HCT116 (cell line): ENCODE measurements at regions not wholly inside any gene's neighbourhood (a gene's known extent, or its start where the extent isn't known, plus 50 kb on each side); places are given as distances from the start of the nearest gene placed in this dataset.

Source experiments
- ATAC-seq: fragments of 200-7000 bp; cut with Tn5 transposase; 2 replicates; pipeline ENCODE4 v1.9.1; 2020; ENCODE audit warnings: mild to moderate bottlenecking, moderate library complexity
- BruUV-seq: library from RNA; stranded (reverse); fragments of 400-500 nt; replicated peaks from 2 replicates; lab custom pipeline; 2021; lab: Mats Ljungman, UMichigan
- CTCF ChIA-PET: fragments of 300-600 bp; sonication (Branson Sonifier 250); formaldehyde crosslinking; loops from one replicate; lab custom pipeline; 2021; ENCODE audit warnings: antibody characterized with exemption; lab: Charles Lee
- POLR2A ChIA-PET: fragments of 300-600, 350-600 bp; sonication (Branson Sonifier 250); formaldehyde crosslinking; loops from one replicate; lab custom pipeline; 2021; ENCODE audit warnings: antibody characterized with exemption; lab: Charles Lee
- RAD21 ChIA-PET, 2 experiments: fragments of 300-600 bp; sonication (Branson Sonifier 250); formaldehyde crosslinking; loops; one replicate each; lab custom pipeline; 2023; ENCODE audit warnings: low total read pairs in 2 of 2; ENCODE audit not compliant: uncharacterized antibody in 2 of 2, unreplicated experiment in 2 of 2, low non-redundant PET in 1 of 2; lab: Charles Lee
- DNase-seq: peaks from one replicate; pipeline ENCODE4 v3.0.0-alpha.2; 2010; ENCODE audit warnings: low read depth, low spot score
- H2AFZ ChIP-seq: fragments of 200-600 bp; shearing (Covaris generic), sonication (generic); 2 replicates; pipeline ENCODE4 v1.6.1; 2017; ENCODE audit warnings: low read depth, mixed run types, mixed read lengths, antibody characterized with exemption, low read length; ENCODE audit not compliant: poor library complexity, severe bottlenecking
- H3K27ac ChIP-seq: 2 replicates; pipeline ENCODE4 v1.5.1; 2012; ENCODE audit warnings: low read depth, low read length
- H3K27me3 ChIP-seq: fragments of 200-600 bp; sonication (generic); 2 replicates; pipeline ENCODE4 v1.6.1; 2016; ENCODE audit warnings: mixed run types, low read length, mixed read lengths; ENCODE audit not compliant: insufficient read depth
- H3K36me3 ChIP-seq, 2 experiments: fragments of 200-500 bp in 1 of 2; fragments of 200-600 bp in 1 of 2; sonication (Bioruptor generic) in 1 of 2; sonication (generic) in 1 of 2; 2 replicates each; pipeline versions ENCODE4 v1.5.1 to v1.6.1; 2014 to 2016; ENCODE audit warnings: low read length in 2 of 2, inconsistent platforms in 1 of 2, mixed read lengths in 1 of 2, mixed run types in 1 of 2; ENCODE audit not compliant: insufficient read depth in 2 of 2, control insufficient read depth in 1 of 2
- H3K4me1 ChIP-seq, 2 experiments: fragments of 200-600 bp in 1 of 2; sonication (generic) in 1 of 2; 2 replicates each; pipeline versions ENCODE4 v1.5.1 to v1.6.1; 2012 to 2017; ENCODE audit warnings: low read length in 2 of 2, inconsistent platforms in 1 of 2, mild to moderate bottlenecking in 1 of 2, mixed read lengths in 1 of 2, mixed run types in 1 of 2, moderate library complexity in 1 of 2; ENCODE audit not compliant: insufficient read depth in 2 of 2, control insufficient read depth in 1 of 2
- H3K4me2 ChIP-seq: fragments of 200-600 bp; sonication (generic); 2 replicates; pipeline ENCODE4 v1.6.1; 2017; ENCODE audit warnings: mixed run types, low read length, mixed read lengths
- H3K4me3 ChIP-seq, 2 experiments: fragments of 200-600 bp in 1 of 2; sonication (generic) in 1 of 2; replicated peaks in 1 of 2; 2 replicates each; pipeline ENCODE4 v1.5.1; 2011 to 2016; ENCODE audit warnings: low read length in 2 of 2, control low read depth in 1 of 2, low read depth in 1 of 2, mild to moderate bottlenecking in 1 of 2, mixed read lengths in 1 of 2, mixed run types in 1 of 2
- H3K79me2 ChIP-seq: fragments of 200-600 bp; sonication (generic); 2 replicates; pipeline ENCODE4 v1.6.1; 2017; ENCODE audit warnings: mild to moderate bottlenecking, mixed run types, low read length, moderate library complexity, mixed read lengths; ENCODE audit not compliant: insufficient read depth
- H3K9ac ChIP-seq: fragments of 200-600 bp; sonication (generic); 2 replicates; pipeline ENCODE4 v1.6.1; 2016; ENCODE audit warnings: low read length, mixed read lengths
- H3K9me2 ChIP-seq: fragments of 200-600 bp; sonication (generic), shearing (Covaris generic); 2 replicates; pipeline ENCODE4 v1.6.1; 2017; ENCODE audit warnings: mixed run types, mild to moderate bottlenecking, moderate library complexity; ENCODE audit not compliant: insufficient read depth
- H3K9me3 ChIP-seq, 2 experiments: fragments of 200-500 bp in 1 of 2; fragments of 200-600 bp in 1 of 2; sonication (Bioruptor generic) in 1 of 2; sonication (generic) in 1 of 2; 2 replicates each; pipeline ENCODE4 v1.6.1; 2014 to 2017; ENCODE audit warnings: low read length in 2 of 2, mixed read lengths in 2 of 2, inconsistent platforms in 1 of 2, low read depth in 1 of 2, mild to moderate bottlenecking in 1 of 2, mixed run types in 1 of 2, moderate library complexity in 1 of 2; ENCODE audit not compliant: control insufficient read depth in 1 of 2, insufficient read depth in 1 of 2
- H4K20me1 ChIP-seq: fragments of 200-600 bp; sonication (generic), shearing (Covaris generic); 2 replicates; pipeline ENCODE4 v1.6.1; 2017; ENCODE audit warnings: mixed run types, mild to moderate bottlenecking, moderate library complexity; ENCODE audit not compliant: insufficient read depth
- CBX3 ChIP-seq: IDR thresholded peaks from 2 replicates; pipeline ENCODE4 v1.6.1; 2012; ENCODE audit warnings: low read depth
- CEBPB ChIP-seq: IDR thresholded peaks from 2 replicates; pipeline ENCODE4 v1.6.1; 2012; ENCODE audit warnings: low read depth
- EGR1 ChIP-seq: IDR thresholded peaks from 2 replicates; pipeline ENCODE4 v1.6.1; 2012; ENCODE audit warnings: low read depth
- EZH2 ChIP-seq: fragments of 200-600 bp; sonication (generic); IDR thresholded peaks from 2 replicates; pipeline ENCODE4 v1.6.1; 2017; ENCODE audit warnings: antibody characterized with exemption, mixed run types
- POLR2A ChIP-seq: IDR thresholded peaks from 2 replicates; pipeline ENCODE4 v1.7.0; 2011; ENCODE audit warnings: borderline replicate concordance; ENCODE audit not compliant: insufficient read depth, insufficient read length; ENCODE audit errors: extremely low read depth
- POLR2AphosphoS5 ChIP-seq: IDR thresholded peaks from 2 replicates; pipeline ENCODE4 v1.6.1; 2011; ENCODE audit warnings: mild to moderate bottlenecking, low read depth, low read length, moderate library complexity
- RAD21 ChIP-seq: IDR thresholded peaks from 2 replicates; pipeline ENCODE4 v1.6.1; 2012; ENCODE audit warnings: low read depth, mild to moderate bottlenecking
- SP1 ChIP-seq: IDR thresholded peaks from 2 replicates; pipeline ENCODE4 v1.6.1; 2012; ENCODE audit warnings: low read depth
- SRF ChIP-seq: IDR thresholded peaks from 2 replicates; pipeline ENCODE4 v1.6.1; 2012; ENCODE audit warnings: low read depth
- YY1 ChIP-seq: IDR thresholded peaks from 2 replicates; pipeline ENCODE4 v1.6.1; 2011; ENCODE audit warnings: low read length, low read depth, moderate library complexity, mild to moderate bottlenecking; ENCODE audit not compliant: insufficient replicate concordance; ENCODE audit errors: extremely low read depth
- ZNF274 ChIP-seq: fragments of 200-500 bp; sonication (Bioruptor generic); IDR thresholded peaks from 2 replicates; pipeline ENCODE4 v1.6.1; 2014; ENCODE audit warnings: mild to moderate bottlenecking, low read depth, low read length, inconsistent platforms
- intact Hi-C: fragments of 100-400 bp; cut with micrococcal nuclease; formaldehyde crosslinking; loops from 2 replicates; pipeline ENCODE4 v1.10.0; 2022
- TF ChIP-seq, protein P1 (sequence below): IDR thresholded peaks from 2 replicates; pipeline ENCODE4 v1.6.1; 2012; ENCODE audit warnings: low read depth
- TF ChIP-seq, protein P2 (sequence below), 3 experiments: fragments of 200-600 bp in 1 of 3; sonication (generic) in 1 of 3; IDR thresholded peaks in 2 of 3; conservative IDR thresholded peaks in 1 of 3; 2 replicates each; pipeline ENCODE4 v1.5.1; 2012 to 2017; ENCODE audit warnings: low read depth in 2 of 3, low read length in 2 of 3, antibody characterized with exemption in 1 of 3, borderline replicate concordance in 1 of 3, control low read depth in 1 of 3, mild to moderate bottlenecking in 1 of 3, mixed read lengths in 1 of 3, mixed run types in 1 of 3, moderate library complexity in 1 of 3; ENCODE audit not compliant: insufficient read depth in 1 of 3
- TF ChIP-seq, protein P3 (sequence below): IDR thresholded peaks from 2 replicates; pipeline ENCODE4 v1.6.1; 2012
- TF ChIP-seq, protein P4 (sequence below): IDR thresholded peaks from 2 replicates; pipeline ENCODE4 v1.6.1; 2011; ENCODE audit warnings: mild to moderate bottlenecking, low read length, moderate library complexity; ENCODE audit not compliant: insufficient replicate concordance; ENCODE audit errors: extremely low read depth

DNA sequence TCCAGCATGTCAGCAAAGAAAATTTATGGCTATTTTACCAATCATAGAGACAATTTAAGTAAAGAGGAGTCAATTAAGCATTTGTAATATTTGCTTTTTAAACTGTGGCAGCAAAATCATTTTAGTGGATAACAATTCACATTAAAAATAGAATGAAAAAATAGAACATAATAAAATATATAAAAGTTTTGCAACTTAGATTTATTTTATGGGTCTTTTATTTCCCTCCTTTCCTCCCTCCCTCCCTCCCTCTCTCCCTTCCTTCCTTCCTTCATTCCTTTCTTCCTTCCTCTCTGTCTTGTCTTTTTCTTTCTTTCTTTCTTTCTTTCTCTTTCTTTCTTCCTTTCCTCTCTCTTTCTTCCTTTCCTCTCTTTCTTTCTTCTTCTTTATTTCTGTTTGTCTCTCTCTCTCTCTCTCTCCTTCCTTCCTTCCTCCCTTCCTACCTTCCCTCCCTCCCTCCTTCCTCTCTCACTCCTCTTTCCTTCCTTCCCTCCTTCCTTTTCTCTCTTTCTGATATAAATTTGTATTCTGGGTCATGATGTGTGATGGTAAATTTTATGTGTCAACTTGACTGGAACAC, 610.9 kb upstream of the CITED2 start:
- ChIA-PET RAD21 (no interaction called here), CTCF (no interaction called here), POLR2A (no interaction called here)
- intact Hi-C loops, result no loop called here
- Histone ChIP-seq H3K36me3 (no peaks in the 10 kb centered on the region), H3K9ac (no peak overlapping the region), H3K4me2 (no peak overlapping the region), H3K4me1 (peaks cover 6 to 14% of the 10 kb centered on the region in 2 experiments; a peak in 3 of 4 replicates), H3K79me2 (no peaks in the 10 kb centered on the region), H4K20me1 (no peaks in the 10 kb centered on the region), H3K27me3 (no peaks in the 10 kb centered on the region), H3K27ac (no peak overlapping the region), H3K4me3 (no peak overlapping the region), H2AFZ (no peak overlapping the region), H3K9me3 (no peaks in the 10 kb centered on the region), H3K9me2 (0 out of 2 replicates have a peak, but pooled peaks cover 2% of the 10 kb centered on the region)
- BruUV-seq, result no TSS peak
- DNase-seq (no peak), ATAC-seq (no peak)
- TF ChIP-seq RAD21, result no peak
- no peak for TF ChIP-seq SRF
- TF ChIP-seq, protein P1, sequence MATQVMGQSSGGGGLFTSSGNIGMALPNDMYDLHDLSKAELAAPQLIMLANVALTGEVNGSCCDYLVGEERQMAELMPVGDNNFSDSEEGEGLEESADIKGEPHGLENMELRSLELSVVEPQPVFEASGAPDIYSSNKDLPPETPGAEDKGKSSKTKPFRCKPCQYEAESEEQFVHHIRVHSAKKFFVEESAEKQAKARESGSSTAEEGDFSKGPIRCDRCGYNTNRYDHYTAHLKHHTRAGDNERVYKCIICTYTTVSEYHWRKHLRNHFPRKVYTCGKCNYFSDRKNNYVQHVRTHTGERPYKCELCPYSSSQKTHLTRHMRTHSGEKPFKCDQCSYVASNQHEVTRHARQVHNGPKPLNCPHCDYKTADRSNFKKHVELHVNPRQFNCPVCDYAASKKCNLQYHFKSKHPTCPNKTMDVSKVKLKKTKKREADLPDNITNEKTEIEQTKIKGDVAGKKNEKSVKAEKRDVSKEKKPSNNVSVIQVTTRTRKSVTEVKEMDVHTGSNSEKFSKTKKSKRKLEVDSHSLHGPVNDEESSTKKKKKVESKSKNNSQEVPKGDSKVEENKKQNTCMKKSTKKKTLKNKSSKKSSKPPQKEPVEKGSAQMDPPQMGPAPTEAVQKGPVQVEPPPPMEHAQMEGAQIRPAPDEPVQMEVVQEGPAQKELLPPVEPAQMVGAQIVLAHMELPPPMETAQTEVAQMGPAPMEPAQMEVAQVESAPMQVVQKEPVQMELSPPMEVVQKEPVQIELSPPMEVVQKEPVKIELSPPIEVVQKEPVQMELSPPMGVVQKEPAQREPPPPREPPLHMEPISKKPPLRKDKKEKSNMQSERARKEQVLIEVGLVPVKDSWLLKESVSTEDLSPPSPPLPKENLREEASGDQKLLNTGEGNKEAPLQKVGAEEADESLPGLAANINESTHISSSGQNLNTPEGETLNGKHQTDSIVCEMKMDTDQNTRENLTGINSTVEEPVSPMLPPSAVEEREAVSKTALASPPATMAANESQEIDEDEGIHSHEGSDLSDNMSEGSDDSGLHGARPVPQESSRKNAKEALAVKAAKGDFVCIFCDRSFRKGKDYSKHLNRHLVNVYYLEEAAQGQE, result no peak
- no peak for TF ChIP-seq CEBPB
- TF ChIP-seq POLR2A, result no peak
- no peak for TF ChIP-seq ZNF274
- TF ChIP-seq, protein P2, sequence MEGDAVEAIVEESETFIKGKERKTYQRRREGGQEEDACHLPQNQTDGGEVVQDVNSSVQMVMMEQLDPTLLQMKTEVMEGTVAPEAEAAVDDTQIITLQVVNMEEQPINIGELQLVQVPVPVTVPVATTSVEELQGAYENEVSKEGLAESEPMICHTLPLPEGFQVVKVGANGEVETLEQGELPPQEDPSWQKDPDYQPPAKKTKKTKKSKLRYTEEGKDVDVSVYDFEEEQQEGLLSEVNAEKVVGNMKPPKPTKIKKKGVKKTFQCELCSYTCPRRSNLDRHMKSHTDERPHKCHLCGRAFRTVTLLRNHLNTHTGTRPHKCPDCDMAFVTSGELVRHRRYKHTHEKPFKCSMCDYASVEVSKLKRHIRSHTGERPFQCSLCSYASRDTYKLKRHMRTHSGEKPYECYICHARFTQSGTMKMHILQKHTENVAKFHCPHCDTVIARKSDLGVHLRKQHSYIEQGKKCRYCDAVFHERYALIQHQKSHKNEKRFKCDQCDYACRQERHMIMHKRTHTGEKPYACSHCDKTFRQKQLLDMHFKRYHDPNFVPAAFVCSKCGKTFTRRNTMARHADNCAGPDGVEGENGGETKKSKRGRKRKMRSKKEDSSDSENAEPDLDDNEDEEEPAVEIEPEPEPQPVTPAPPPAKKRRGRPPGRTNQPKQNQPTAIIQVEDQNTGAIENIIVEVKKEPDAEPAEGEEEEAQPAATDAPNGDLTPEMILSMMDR (IDR thresholded peaks at IDR 0.05 in 2 of 3, conservative IDR thresholded peaks at IDR 0.05 in 1 of 3; ENCODE audit: borderline replicate concordance in 1 of 3, insufficient read depth in 1 of 3, low read depth in 2 of 3, low read length in 2 of 3), result no peak
- TF ChIP-seq, protein P3, sequence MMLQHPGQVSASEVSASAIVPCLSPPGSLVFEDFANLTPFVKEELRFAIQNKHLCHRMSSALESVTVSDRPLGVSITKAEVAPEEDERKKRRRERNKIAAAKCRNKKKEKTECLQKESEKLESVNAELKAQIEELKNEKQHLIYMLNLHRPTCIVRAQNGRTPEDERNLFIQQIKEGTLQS, result no peak
- TF ChIP-seq CBX3, result no peak
- no peak for TF ChIP-seq POLR2AphosphoS5
- no peak for TF ChIP-seq SP1
- TF ChIP-seq EGR1, result no peak
- TF ChIP-seq YY1, result no peak
- no peak for TF ChIP-seq EZH2
- TF ChIP-seq, protein P4, sequence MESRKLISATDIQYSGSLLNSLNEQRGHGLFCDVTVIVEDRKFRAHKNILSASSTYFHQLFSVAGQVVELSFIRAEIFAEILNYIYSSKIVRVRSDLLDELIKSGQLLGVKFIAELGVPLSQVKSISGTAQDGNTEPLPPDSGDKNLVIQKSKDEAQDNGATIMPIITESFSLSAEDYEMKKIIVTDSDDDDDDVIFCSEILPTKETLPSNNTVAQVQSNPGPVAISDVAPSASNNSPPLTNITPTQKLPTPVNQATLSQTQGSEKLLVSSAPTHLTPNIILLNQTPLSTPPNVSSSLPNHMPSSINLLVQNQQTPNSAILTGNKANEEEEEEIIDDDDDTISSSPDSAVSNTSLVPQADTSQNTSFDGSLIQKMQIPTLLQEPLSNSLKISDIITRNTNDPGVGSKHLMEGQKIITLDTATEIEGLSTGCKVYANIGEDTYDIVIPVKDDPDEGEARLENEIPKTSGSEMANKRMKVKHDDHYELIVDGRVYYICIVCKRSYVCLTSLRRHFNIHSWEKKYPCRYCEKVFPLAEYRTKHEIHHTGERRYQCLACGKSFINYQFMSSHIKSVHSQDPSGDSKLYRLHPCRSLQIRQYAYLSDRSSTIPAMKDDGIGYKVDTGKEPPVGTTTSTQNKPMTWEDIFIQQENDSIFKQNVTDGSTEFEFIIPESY, result no peak
- TF ChIP-seq, all 23 proteins: peak for 0
